HCT116 (cell line): ENCODE measurements at regions not wholly inside any gene's neighbourhood (a gene's known extent, or its start where the extent isn't known, plus 50 kb on each side); places are given as distances from the start of the nearest gene placed in this dataset.

ENCODE experiments used
- ATAC-seq: fragments of 200-7000 bp; cut with Tn5 transposase; 2 replicates; pipeline ENCODE4 v1.9.1; 2020; ENCODE audit warnings: mild to moderate bottlenecking, moderate library complexity
- BruUV-seq: library from RNA; stranded (reverse); fragments of 400-500 nt; replicated peaks from 2 replicates; lab custom pipeline; 2021; lab: Mats Ljungman, UMichigan
- CTCF ChIA-PET: fragments of 300-600 bp; sonication (Branson Sonifier 250); formaldehyde crosslinking; loops from one replicate; lab custom pipeline; 2021; ENCODE audit warnings: antibody characterized with exemption; lab: Charles Lee
- POLR2A ChIA-PET: fragments of 300-600, 350-600 bp; sonication (Branson Sonifier 250); formaldehyde crosslinking; loops from one replicate; lab custom pipeline; 2021; ENCODE audit warnings: antibody characterized with exemption; lab: Charles Lee
- RAD21 ChIA-PET, 2 experiments: fragments of 300-600 bp; sonication (Branson Sonifier 250); formaldehyde crosslinking; loops; one replicate each; lab custom pipeline; 2023; ENCODE audit warnings: low total read pairs in 2 of 2; ENCODE audit not compliant: uncharacterized antibody in 2 of 2, unreplicated experiment in 2 of 2, low non-redundant PET in 1 of 2; lab: Charles Lee
- DNase-seq: peaks from one replicate; pipeline ENCODE4 v3.0.0-alpha.2; 2010; ENCODE audit warnings: low read depth, low spot score
- H2AFZ ChIP-seq: fragments of 200-600 bp; shearing (Covaris generic), sonication (generic); 2 replicates; pipeline ENCODE4 v1.6.1; 2017; ENCODE audit warnings: low read depth, mixed run types, mixed read lengths, antibody characterized with exemption, low read length; ENCODE audit not compliant: poor library complexity, severe bottlenecking
- H3K27ac ChIP-seq: 2 replicates; pipeline ENCODE4 v1.5.1; 2012; ENCODE audit warnings: low read depth, low read length
- H3K27me3 ChIP-seq: fragments of 200-600 bp; sonication (generic); 2 replicates; pipeline ENCODE4 v1.6.1; 2016; ENCODE audit warnings: mixed run types, low read length, mixed read lengths; ENCODE audit not compliant: insufficient read depth
- H3K36me3 ChIP-seq, 2 experiments: fragments of 200-500 bp in 1 of 2; fragments of 200-600 bp in 1 of 2; sonication (Bioruptor generic) in 1 of 2; sonication (generic) in 1 of 2; 2 replicates each; pipeline versions ENCODE4 v1.5.1 to v1.6.1; 2014 to 2016; ENCODE audit warnings: low read length in 2 of 2, inconsistent platforms in 1 of 2, mixed read lengths in 1 of 2, mixed run types in 1 of 2; ENCODE audit not compliant: insufficient read depth in 2 of 2, control insufficient read depth in 1 of 2
- H3K4me1 ChIP-seq, 2 experiments: fragments of 200-600 bp in 1 of 2; sonication (generic) in 1 of 2; 2 replicates each; pipeline versions ENCODE4 v1.5.1 to v1.6.1; 2012 to 2017; ENCODE audit warnings: low read length in 2 of 2, inconsistent platforms in 1 of 2, mild to moderate bottlenecking in 1 of 2, mixed read lengths in 1 of 2, mixed run types in 1 of 2, moderate library complexity in 1 of 2; ENCODE audit not compliant: insufficient read depth in 2 of 2, control insufficient read depth in 1 of 2
- H3K4me2 ChIP-seq: fragments of 200-600 bp; sonication (generic); 2 replicates; pipeline ENCODE4 v1.6.1; 2017; ENCODE audit warnings: mixed run types, low read length, mixed read lengths
- H3K4me3 ChIP-seq, 2 experiments: fragments of 200-600 bp in 1 of 2; sonication (generic) in 1 of 2; replicated peaks in 1 of 2; 2 replicates each; pipeline ENCODE4 v1.5.1; 2011 to 2016; ENCODE audit warnings: low read length in 2 of 2, control low read depth in 1 of 2, low read depth in 1 of 2, mild to moderate bottlenecking in 1 of 2, mixed read lengths in 1 of 2, mixed run types in 1 of 2
- H3K79me2 ChIP-seq: fragments of 200-600 bp; sonication (generic); 2 replicates; pipeline ENCODE4 v1.6.1; 2017; ENCODE audit warnings: mild to moderate bottlenecking, mixed run types, low read length, moderate library complexity, mixed read lengths; ENCODE audit not compliant: insufficient read depth
- H3K9ac ChIP-seq: fragments of 200-600 bp; sonication (generic); 2 replicates; pipeline ENCODE4 v1.6.1; 2016; ENCODE audit warnings: low read length, mixed read lengths
- H3K9me2 ChIP-seq: fragments of 200-600 bp; sonication (generic), shearing (Covaris generic); 2 replicates; pipeline ENCODE4 v1.6.1; 2017; ENCODE audit warnings: mixed run types, mild to moderate bottlenecking, moderate library complexity; ENCODE audit not compliant: insufficient read depth
- H3K9me3 ChIP-seq, 2 experiments: fragments of 200-500 bp in 1 of 2; fragments of 200-600 bp in 1 of 2; sonication (Bioruptor generic) in 1 of 2; sonication (generic) in 1 of 2; 2 replicates each; pipeline ENCODE4 v1.6.1; 2014 to 2017; ENCODE audit warnings: low read length in 2 of 2, mixed read lengths in 2 of 2, inconsistent platforms in 1 of 2, low read depth in 1 of 2, mild to moderate bottlenecking in 1 of 2, mixed run types in 1 of 2, moderate library complexity in 1 of 2; ENCODE audit not compliant: control insufficient read depth in 1 of 2, insufficient read depth in 1 of 2
- H4K20me1 ChIP-seq: fragments of 200-600 bp; sonication (generic), shearing (Covaris generic); 2 replicates; pipeline ENCODE4 v1.6.1; 2017; ENCODE audit warnings: mixed run types, mild to moderate bottlenecking, moderate library complexity; ENCODE audit not compliant: insufficient read depth
- ATF3 ChIP-seq: IDR thresholded peaks from 2 replicates; pipeline ENCODE4 v1.6.1; 2012
- CBX3 ChIP-seq: IDR thresholded peaks from 2 replicates; pipeline ENCODE4 v1.6.1; 2012; ENCODE audit warnings: low read depth
- CEBPB ChIP-seq: IDR thresholded peaks from 2 replicates; pipeline ENCODE4 v1.6.1; 2012; ENCODE audit warnings: low read depth
- CTCF ChIP-seq, 3 experiments: fragments of 200-600 bp in 1 of 3; sonication (generic) in 1 of 3; IDR thresholded peaks in 2 of 3; conservative IDR thresholded peaks in 1 of 3; 2 replicates each; pipeline ENCODE4 v1.5.1; 2012 to 2017; ENCODE audit warnings: low read depth in 2 of 3, low read length in 2 of 3, antibody characterized with exemption in 1 of 3, borderline replicate concordance in 1 of 3, control low read depth in 1 of 3, mild to moderate bottlenecking in 1 of 3, mixed read lengths in 1 of 3, mixed run types in 1 of 3, moderate library complexity in 1 of 3; ENCODE audit not compliant: insufficient read depth in 1 of 3
- EGR1 ChIP-seq: IDR thresholded peaks from 2 replicates; pipeline ENCODE4 v1.6.1; 2012; ENCODE audit warnings: low read depth
- ELF1 ChIP-seq: IDR thresholded peaks from 2 replicates; pipeline ENCODE4 v1.6.1; 2012; ENCODE audit warnings: low read depth, borderline replicate concordance
- EZH2 ChIP-seq: fragments of 200-600 bp; sonication (generic); IDR thresholded peaks from 2 replicates; pipeline ENCODE4 v1.6.1; 2017; ENCODE audit warnings: antibody characterized with exemption, mixed run types
- EZH2phosphoT487 ChIP-seq: fragments of 200-600 bp; IDR thresholded peaks from 2 replicates; pipeline ENCODE4 v1.6.1; 2018; ENCODE audit warnings: antibody characterized with exemption, borderline replicate concordance
- FOSL1 ChIP-seq: IDR thresholded peaks from 2 replicates; pipeline ENCODE4 v1.6.1; 2012; ENCODE audit warnings: low read depth
- POLR2A ChIP-seq: IDR thresholded peaks from 2 replicates; pipeline ENCODE4 v1.7.0; 2011; ENCODE audit warnings: borderline replicate concordance; ENCODE audit not compliant: insufficient read depth, insufficient read length; ENCODE audit errors: extremely low read depth
- POLR2AphosphoS5 ChIP-seq: IDR thresholded peaks from 2 replicates; pipeline ENCODE4 v1.6.1; 2011; ENCODE audit warnings: mild to moderate bottlenecking, low read depth, low read length, moderate library complexity
- SIN3A ChIP-seq: IDR thresholded peaks from 2 replicates; pipeline ENCODE4 v1.6.1; 2012; ENCODE audit warnings: low read depth
- SP1 ChIP-seq: IDR thresholded peaks from 2 replicates; pipeline ENCODE4 v1.6.1; 2012; ENCODE audit warnings: low read depth
- ZNF274 ChIP-seq: fragments of 200-500 bp; sonication (Bioruptor generic); IDR thresholded peaks from 2 replicates; pipeline ENCODE4 v1.6.1; 2014; ENCODE audit warnings: mild to moderate bottlenecking, low read depth, low read length, inconsistent platforms
- intact Hi-C: fragments of 100-400 bp; cut with micrococcal nuclease; formaldehyde crosslinking; loops from 2 replicates; pipeline ENCODE4 v1.10.0; 2022
- TF ChIP-seq, protein P1 (sequence below): IDR thresholded peaks from 2 replicates; pipeline ENCODE4 v1.6.1; 2012
- TF ChIP-seq, protein P2 (sequence below): IDR thresholded peaks from 2 replicates; pipeline ENCODE4 v1.6.1; 2012; ENCODE audit warnings: low read depth

GRCh38 chr10:11682267-11682683 is 59.9 kb upstream of the ECHDC3 start:
- Histone ChIP-seq H3K27ac (no peak overlapping the region), H3K4me3 (no peak overlapping the region), H3K4me2 (no peak overlapping the region), H3K79me2 (no peaks in the 10 kb centered on the region), H3K9ac (no peak overlapping the region), H3K9me3 (no peaks in the 10 kb centered on the region), H2AFZ (no peak overlapping the region), H3K4me1 (peaks cover 36 to 52% of the 10 kb centered on the region in 2 experiments), H3K36me3 (no peaks in the 10 kb centered on the region), H3K27me3 (no peaks in the 10 kb centered on the region), H3K9me2 (no peaks in the 10 kb centered on the region), H4K20me1 (no peaks in the 10 kb centered on the region)
- TF ChIP-seq ATF3 (no peak), FOSL1 (no peak), EZH2phosphoT487 (no peak), POLR2A (no peak), CEBPB (no peak), SIN3A (no peak), EGR1 (no peak), CTCF (IDR thresholded peaks at IDR 0.05 in 2 of 3, conservative IDR thresholded peaks at IDR 0.05 in 1 of 3; ENCODE audit: borderline replicate concordance in 1 of 3, insufficient read depth in 1 of 3, low read depth in 2 of 3, low read length in 2 of 3) (no peak), POLR2AphosphoS5 (no peak), ZNF274 (no peak), CBX3 (no peak), ELF1 (no peak), EZH2 (no peak), SP1 (no peak)
- TF ChIP-seq, protein P1, sequence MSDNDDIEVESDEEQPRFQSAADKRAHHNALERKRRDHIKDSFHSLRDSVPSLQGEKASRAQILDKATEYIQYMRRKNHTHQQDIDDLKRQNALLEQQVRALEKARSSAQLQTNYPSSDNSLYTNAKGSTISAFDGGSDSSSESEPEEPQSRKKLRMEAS: no peak
- TF ChIP-seq, protein P2, sequence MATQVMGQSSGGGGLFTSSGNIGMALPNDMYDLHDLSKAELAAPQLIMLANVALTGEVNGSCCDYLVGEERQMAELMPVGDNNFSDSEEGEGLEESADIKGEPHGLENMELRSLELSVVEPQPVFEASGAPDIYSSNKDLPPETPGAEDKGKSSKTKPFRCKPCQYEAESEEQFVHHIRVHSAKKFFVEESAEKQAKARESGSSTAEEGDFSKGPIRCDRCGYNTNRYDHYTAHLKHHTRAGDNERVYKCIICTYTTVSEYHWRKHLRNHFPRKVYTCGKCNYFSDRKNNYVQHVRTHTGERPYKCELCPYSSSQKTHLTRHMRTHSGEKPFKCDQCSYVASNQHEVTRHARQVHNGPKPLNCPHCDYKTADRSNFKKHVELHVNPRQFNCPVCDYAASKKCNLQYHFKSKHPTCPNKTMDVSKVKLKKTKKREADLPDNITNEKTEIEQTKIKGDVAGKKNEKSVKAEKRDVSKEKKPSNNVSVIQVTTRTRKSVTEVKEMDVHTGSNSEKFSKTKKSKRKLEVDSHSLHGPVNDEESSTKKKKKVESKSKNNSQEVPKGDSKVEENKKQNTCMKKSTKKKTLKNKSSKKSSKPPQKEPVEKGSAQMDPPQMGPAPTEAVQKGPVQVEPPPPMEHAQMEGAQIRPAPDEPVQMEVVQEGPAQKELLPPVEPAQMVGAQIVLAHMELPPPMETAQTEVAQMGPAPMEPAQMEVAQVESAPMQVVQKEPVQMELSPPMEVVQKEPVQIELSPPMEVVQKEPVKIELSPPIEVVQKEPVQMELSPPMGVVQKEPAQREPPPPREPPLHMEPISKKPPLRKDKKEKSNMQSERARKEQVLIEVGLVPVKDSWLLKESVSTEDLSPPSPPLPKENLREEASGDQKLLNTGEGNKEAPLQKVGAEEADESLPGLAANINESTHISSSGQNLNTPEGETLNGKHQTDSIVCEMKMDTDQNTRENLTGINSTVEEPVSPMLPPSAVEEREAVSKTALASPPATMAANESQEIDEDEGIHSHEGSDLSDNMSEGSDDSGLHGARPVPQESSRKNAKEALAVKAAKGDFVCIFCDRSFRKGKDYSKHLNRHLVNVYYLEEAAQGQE: no peak
- POLR2A ChIA-PET: no interaction called here
- DNase-seq (no peak), ATAC-seq (no peak)
- intact Hi-C loops: no loop called here
- BruUV-seq: no TSS peak
- RAD21 ChIA-PET: no interaction called here
- CTCF ChIA-PET: no interaction called here
